DMS 273 (cell line): ENCODE measurements at regions not wholly inside any gene's neighbourhood (a gene's known extent, or its start where the extent isn't known, plus 50 kb on each side); places are given as distances from the start of the nearest gene placed in this dataset.

Experiments used
- DNase-seq: peaks from one replicate; lab custom pipeline; 2025; ENCODE audit not compliant: unreplicated experiment; lab: John Stamatoyannopoulos, UW

GRCh38 chr11:110003426-110003825, 89.8 kb upstream of the ZC3H12C start:
- no peak for DNase-seq

- DNase-seq: no peak
Observed at GRCh38 chr11:110011595-110011994, 81.6 kb upstream of the ZC3H12C start.

GRCh38 chr11:110015695-110016094, 77.5 kb upstream of the ZC3H12C start:
- no peak for DNase-seq

GRCh38 chr11:110019675-110020074, 73.5 kb upstream of the ZC3H12C start:
- DNase-seq: no peak

GRCh38 chr11:110022548-110022947, 70.6 kb upstream of the ZC3H12C start:
- DNase-seq: no peak

- DNase-seq: no peak
Observed at GRCh38 chr11:110023711-110024110, 69.5 kb upstream of the ZC3H12C start.

GRCh38 chr11:110026858-110027626, 66.2 kb upstream of the ZC3H12C start:
- DNase-seq: no peak

GRCh38 chr11:110027627-110028371, 65.4 kb upstream of the ZC3H12C start:
- no peak for DNase-seq

- DNase-seq: no peak
Observed at GRCh38 chr11:110028921-110029320, 64.3 kb upstream of the ZC3H12C start.

GRCh38 chr11:110029714-110030113, 63.5 kb upstream of the ZC3H12C start:
- DNase-seq: no peak

GRCh38 chr11:110031171-110031570, 62.0 kb upstream of the ZC3H12C start:
- no peak for DNase-seq

- DNase-seq: no peak
Observed at GRCh38 chr11:110032259-110032658, 60.9 kb upstream of the ZC3H12C start.

- DNase-seq: no peak
Observed at GRCh38 chr11:110032957-110033570, 60.1 kb upstream of the ZC3H12C start.

GRCh38 chr11:110034806-110035205, 58.4 kb upstream of the ZC3H12C start:
- DNase-seq: no peak

- no peak for DNase-seq
Observed at GRCh38 chr11:110035357-110035756, 57.8 kb upstream of the ZC3H12C start.

GRCh38 chr11:110038201-110038600, 55.0 kb upstream of the ZC3H12C start:
- no peak for DNase-seq
